ENCODE measurements at regions not wholly inside any gene's neighbourhood (a gene's known extent, or its start where the extent isn't known, plus 50 kb on each side); places are given as distances from the start of the nearest gene placed in this dataset.

DNA sequence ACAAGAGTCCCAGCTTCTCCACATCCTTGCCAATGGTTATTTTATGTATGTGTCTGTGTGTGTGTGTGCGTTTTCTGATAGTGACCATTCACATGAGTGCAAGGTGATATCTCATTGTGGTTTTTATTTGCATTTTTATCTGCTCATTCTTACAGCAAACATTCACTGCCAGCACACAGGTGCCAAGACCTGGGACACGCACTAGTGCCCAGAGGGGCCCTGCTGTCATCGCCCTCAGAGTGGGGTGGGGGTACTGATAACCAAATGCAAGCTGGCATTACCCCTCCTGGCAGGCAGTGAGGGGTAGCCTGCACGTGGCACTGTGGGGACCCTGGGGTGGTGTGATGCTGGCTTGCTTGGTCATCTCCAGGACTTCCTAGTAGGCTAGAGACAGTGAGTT, 285.4 kb downstream of the LPIN1 start:
- H3K4me1 ChIP-seq (replicated peaks; ENCODE audit: insufficient read depth), result peaks cover 24% of the 10 kb centered on the region
- no peaks in the 10 kb centered on the region for H3K9me2 ChIP-seq (ENCODE audit: insufficient read depth)
- no peaks in the 10 kb centered on the region for H3K36me3 ChIP-seq (ENCODE audit: low read depth)
- no peak for TF ChIP-seq EZH2 (IDR thresholded peaks at IDR 0.05; ENCODE audit: low read depth)
- TF ChIP-seq, protein P1, sequence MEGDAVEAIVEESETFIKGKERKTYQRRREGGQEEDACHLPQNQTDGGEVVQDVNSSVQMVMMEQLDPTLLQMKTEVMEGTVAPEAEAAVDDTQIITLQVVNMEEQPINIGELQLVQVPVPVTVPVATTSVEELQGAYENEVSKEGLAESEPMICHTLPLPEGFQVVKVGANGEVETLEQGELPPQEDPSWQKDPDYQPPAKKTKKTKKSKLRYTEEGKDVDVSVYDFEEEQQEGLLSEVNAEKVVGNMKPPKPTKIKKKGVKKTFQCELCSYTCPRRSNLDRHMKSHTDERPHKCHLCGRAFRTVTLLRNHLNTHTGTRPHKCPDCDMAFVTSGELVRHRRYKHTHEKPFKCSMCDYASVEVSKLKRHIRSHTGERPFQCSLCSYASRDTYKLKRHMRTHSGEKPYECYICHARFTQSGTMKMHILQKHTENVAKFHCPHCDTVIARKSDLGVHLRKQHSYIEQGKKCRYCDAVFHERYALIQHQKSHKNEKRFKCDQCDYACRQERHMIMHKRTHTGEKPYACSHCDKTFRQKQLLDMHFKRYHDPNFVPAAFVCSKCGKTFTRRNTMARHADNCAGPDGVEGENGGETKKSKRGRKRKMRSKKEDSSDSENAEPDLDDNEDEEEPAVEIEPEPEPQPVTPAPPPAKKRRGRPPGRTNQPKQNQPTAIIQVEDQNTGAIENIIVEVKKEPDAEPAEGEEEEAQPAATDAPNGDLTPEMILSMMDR (conservative IDR thresholded peaks at IDR 0.05), result no peak
- BruUV-seq (replicated peaks), result no TSS peak
- no peak overlapping the region for H2AFZ ChIP-seq
- POLR2A ChIA-PET (ENCODE audit: unreplicated experiment), result no interaction called here
- no peak overlapping the region for H3K4me3 ChIP-seq
- CTCF ChIA-PET, result no interaction called here
- H3K4me2 ChIP-seq, result no peak overlapping the region
- no peak overlapping the region for H3K27ac ChIP-seq
- intact Hi-C loops (cut with micrococcal nuclease; ENCODE audit: unreplicated experiment), result loop anchor here (10.0 kb wide), 1 partner anchor 167 kb away; no protein-coding TSS in a partner anchor
- H3K27me3 ChIP-seq (ENCODE audit: insufficient read depth, low read depth), result no peaks in the 10 kb centered on the region
- no peak for DNase-seq
- H3K9me3 ChIP-seq (ENCODE audit: insufficient read depth, low read depth), result 0 out of 2 replicates have a peak, but pooled peaks cover 12% of the 10 kb centered on the region
- H3K79me2 ChIP-seq (ENCODE audit: low read depth), result no peaks in the 10 kb centered on the region
- no peaks in the 10 kb centered on the region for H4K20me1 ChIP-seq (ENCODE audit: insufficient read depth)
- H3F3A ChIP-seq (ENCODE audit: insufficient read depth, low read depth), result no peaks in the 10 kb centered on the region

DNA sequence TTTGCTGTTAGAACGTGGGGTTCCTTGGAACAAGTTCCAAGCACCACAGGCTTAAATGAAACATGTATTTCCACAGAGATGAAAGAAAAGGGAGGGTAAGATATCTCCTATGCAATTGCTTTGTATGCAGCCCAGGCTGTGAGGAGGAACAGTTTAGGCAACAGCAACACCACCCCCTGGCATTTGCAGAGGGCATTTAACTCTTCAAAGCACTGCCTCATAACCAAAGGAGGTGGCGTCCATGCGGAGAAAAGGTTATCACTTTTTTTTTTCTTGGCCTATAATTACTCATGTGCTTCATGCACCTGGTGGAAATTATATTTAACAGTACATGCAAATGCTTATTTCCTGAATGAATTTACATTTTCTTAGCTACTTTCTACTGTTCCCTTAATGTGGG, 286.0 kb downstream of the LPIN1 start:
- Histone ChIP-seq H3K79me2 (ENCODE audit: low read depth) (no peaks in the 10 kb centered on the region), H3K4me1 (replicated peaks; ENCODE audit: insufficient read depth) (peaks cover 24% of the 10 kb centered on the region), H3K4me3 (no peak overlapping the region), H2AFZ (no peak overlapping the region), H3F3A (ENCODE audit: insufficient read depth, low read depth) (no peaks in the 10 kb centered on the region), H3K27ac (no peak overlapping the region), H3K27me3 (ENCODE audit: insufficient read depth, low read depth) (no peaks in the 10 kb centered on the region), H3K9me3 (ENCODE audit: insufficient read depth, low read depth) (0 out of 2 replicates have a peak, but pooled peaks cover 13% of the 10 kb centered on the region), H3K9me2 (ENCODE audit: insufficient read depth) (no peaks in the 10 kb centered on the region), H3K36me3 (ENCODE audit: low read depth) (no peaks in the 10 kb centered on the region), H4K20me1 (ENCODE audit: insufficient read depth) (no peaks in the 10 kb centered on the region), H3K4me2 (no peak overlapping the region)
- no peak for DNase-seq
- intact Hi-C loops (cut with micrococcal nuclease; ENCODE audit: unreplicated experiment), result loop anchor here (10.0 kb wide), 1 partner anchor 168 kb away; no protein-coding TSS in a partner anchor
- BruUV-seq (replicated peaks), result no TSS peak
- ChIA-PET CTCF (interaction anchor here (0.6 kb wide), 2 partner anchors 24 to 651 kb away, joined by 3 to 4 read pairs; no protein-coding TSS in a partner anchor), POLR2A (ENCODE audit: unreplicated experiment) (no interaction called here)
- TF ChIP-seq, protein P1 (conservative IDR thresholded peaks at IDR 0.05), result no peak
- no peak for TF ChIP-seq EZH2 (IDR thresholded peaks at IDR 0.05; ENCODE audit: low read depth)

DNA sequence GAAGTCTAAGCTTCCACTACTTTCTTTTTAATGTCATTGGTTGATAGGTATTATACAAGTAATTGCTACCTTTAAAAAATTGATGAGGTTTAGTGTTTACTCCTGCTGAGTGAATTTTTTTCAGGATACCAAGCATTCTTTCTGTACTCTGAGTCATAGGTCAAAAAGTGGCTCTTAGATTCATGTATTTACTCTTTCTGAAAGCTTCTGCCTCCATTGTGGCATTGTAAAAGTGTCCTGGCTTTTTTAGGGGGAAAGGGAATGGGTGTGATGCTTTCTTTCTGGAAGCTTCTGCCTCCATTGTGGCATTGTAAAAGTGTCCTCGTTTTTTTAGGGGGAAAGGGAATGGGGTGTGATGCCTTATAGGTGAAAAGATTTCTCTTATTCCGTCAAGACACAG, 286.5 kb downstream of the LPIN1 start:
- Histone ChIP-seq H3K4me3 (no peak overlapping the region), H3K4me1 (replicated peaks; ENCODE audit: insufficient read depth) (peaks cover 20% of the 10 kb centered on the region), H3F3A (ENCODE audit: insufficient read depth, low read depth) (no peaks in the 10 kb centered on the region), H3K9me3 (ENCODE audit: insufficient read depth, low read depth) (peaks cover 16% of the 10 kb centered on the region; the same call in 1 of the 2 replicates), H3K4me2 (peak overlapping the region; percentile 14; the same call in 1 of the 2 replicates), H3K9me2 (ENCODE audit: insufficient read depth) (no peaks in the 10 kb centered on the region), H3K36me3 (ENCODE audit: low read depth) (no peaks in the 10 kb centered on the region), H3K79me2 (ENCODE audit: low read depth) (no peaks in the 10 kb centered on the region), H3K27me3 (ENCODE audit: insufficient read depth, low read depth) (no peaks in the 10 kb centered on the region), H3K27ac (peak overlapping the region; percentile 17; the same call in 1 of the 2 replicates), H4K20me1 (ENCODE audit: insufficient read depth) (no peaks in the 10 kb centered on the region), H2AFZ (no peak overlapping the region)
- POLR2A ChIA-PET (ENCODE audit: unreplicated experiment), result no interaction called here
- CTCF ChIA-PET, result interaction anchor here (0.6 kb wide), 2 partner anchors 25 to 650 kb away, joined by 3 to 4 read pairs; no protein-coding TSS in a partner anchor
- DNase-seq, result peak in 1 of 2 experiments; percentile 65
- intact Hi-C loops (cut with micrococcal nuclease; ENCODE audit: unreplicated experiment), result loop anchor here (10.0 kb wide), 1 partner anchor 168 kb away; no protein-coding TSS in a partner anchor
- no TSS peak for BruUV-seq (replicated peaks)
- no peak for TF ChIP-seq EZH2 (IDR thresholded peaks at IDR 0.05; ENCODE audit: low read depth)
- TF ChIP-seq, protein P1 (conservative IDR thresholded peaks at IDR 0.05), result no peak
